RWPE2 (cell line): ENCODE measurements at regions not wholly inside any gene's neighbourhood (a gene's known extent, or its start where the extent isn't known, plus 50 kb on each side); places are given as distances from the start of the nearest gene placed in this dataset.

Experiments
- ATAC-seq: fragments of 200-7000 bp; cut with Tn5 transposase; 3 replicates; pipeline ENCODE4 v1.9.1; 2021; ENCODE audit warnings: low read depth
- DNase-seq: peaks from one replicate; pipeline ENCODE4 v3.0.0-alpha.2; 2020; ENCODE audit warnings: low spot score
- H3K27ac ChIP-seq: fragments of 450-650 bp; 2 replicates; pipeline ENCODE4 v1.5.1; 2017; ENCODE audit warnings: mild to moderate bottlenecking; ENCODE audit not compliant: poor library complexity, severe bottlenecking
- H3K27me3 ChIP-seq: fragments of 250-450 bp; sonication (Bioruptor Pico); 2 replicates; pipeline ENCODE4 v1.5.1; 2021; ENCODE audit warnings: mild to moderate bottlenecking, moderate library complexity; ENCODE audit not compliant: insufficient read depth, poor library complexity, severe bottlenecking
- H3K36me3 ChIP-seq: fragments of 250-450 bp; sonication (Bioruptor Pico); 2 replicates; pipeline ENCODE4 v1.5.1; 2020; ENCODE audit warnings: low read depth, mild to moderate bottlenecking, moderate library complexity
- H3K4me1 ChIP-seq: fragments of 250-450 bp; sonication (Bioruptor Pico); 2 replicates; pipeline ENCODE4 v1.5.1; 2021; ENCODE audit warnings: mild to moderate bottlenecking, moderate library complexity; ENCODE audit not compliant: insufficient read depth, poor library complexity, severe bottlenecking
- H3K4me3 ChIP-seq: fragments of 250-450 bp; sonication (Bioruptor Pico); 2 replicates; pipeline ENCODE4 v1.5.1; 2021; ENCODE audit warnings: mild to moderate bottlenecking, moderate library complexity; ENCODE audit not compliant: severe bottlenecking
- H3K9me3 ChIP-seq: fragments of 250-450 bp; sonication (Bioruptor Pico); 2 replicates; pipeline ENCODE4 v1.5.1; 2021; ENCODE audit warnings: mild to moderate bottlenecking, moderate library complexity; ENCODE audit not compliant: severe bottlenecking
- CTCF ChIP-seq: fragments of 450-650 bp; IDR thresholded peaks from one replicate; pipeline ENCODE4 v1.5.1; 2017; ENCODE audit warnings: mild to moderate bottlenecking, moderate library complexity; ENCODE audit not compliant: poor library complexity, severe bottlenecking

- TF ChIP-seq CTCF = no peak
- Histone ChIP-seq H3K36me3 (no peaks in the 10 kb centered on the region), H3K27me3 (no peaks in the 10 kb centered on the region)
Measured at GRCh38 chr6:60695232-60695631, 1590.8 kb downstream of the KHDRBS2 start.

GRCh38 chr6:60687085-60687484, 1598.9 kb downstream of the KHDRBS2 start:
- no peaks in the 10 kb centered on the region for H3K36me3 ChIP-seq
- no peak overlapping the region for H3K27ac ChIP-seq
- no peak for DNase-seq
- no peak overlapping the region for H3K4me3 ChIP-seq
- ATAC-seq = no peak
- no peaks in the 10 kb centered on the region for H3K9me3 ChIP-seq
- no peak for TF ChIP-seq CTCF
- no peaks in the 10 kb centered on the region for H3K27me3 ChIP-seq
- H3K4me1 ChIP-seq = no peaks in the 10 kb centered on the region

More at GRCh38 chr6:60695232-60695631, 1590.8 kb downstream of the KHDRBS2 start:
- DNase-seq (no peak), ATAC-seq (no peak)
- H3K9me3 ChIP-seq = no peaks in the 10 kb centered on the region
- H3K27ac ChIP-seq = no peak overlapping the region
- H3K4me3 ChIP-seq = no peak overlapping the region
- no peaks in the 10 kb centered on the region for H3K4me1 ChIP-seq

GRCh38 chr6:60681806-60682205, 1604.2 kb downstream of the KHDRBS2 start:
- DNase-seq (no peak), ATAC-seq (no peak)
- Histone ChIP-seq H3K4me1 (no peaks in the 10 kb centered on the region), H3K4me3 (no peak overlapping the region), H3K27ac (no peak overlapping the region), H3K9me3 (no peaks in the 10 kb centered on the region), H3K36me3 (no peaks in the 10 kb centered on the region), H3K27me3 (no peaks in the 10 kb centered on the region)
- no peak for TF ChIP-seq CTCF

- no peak overlapping the region for H3K4me3 ChIP-seq
- H3K4me1 ChIP-seq = no peaks in the 10 kb centered on the region
- ATAC-seq (no peak), DNase-seq (no peak)
- H3K27ac ChIP-seq = no peak overlapping the region
- H3K36me3 ChIP-seq = no peaks in the 10 kb centered on the region
- H3K27me3 ChIP-seq = no peaks in the 10 kb centered on the region
- H3K9me3 ChIP-seq = no peaks in the 10 kb centered on the region
- no peak for TF ChIP-seq CTCF
Measured at GRCh38 chr6:60679175-60679574, 1606.8 kb downstream of the KHDRBS2 start.

GRCh38 chr6:60671369-60671768, 1614.7 kb downstream of the KHDRBS2 start:
- DNase-seq = no peak
- Histone ChIP-seq H3K36me3 (no peaks in the 10 kb centered on the region), H3K9me3 (no peaks in the 10 kb centered on the region), H3K27ac (no peak overlapping the region), H3K4me3 (no peak overlapping the region), H3K27me3 (no peaks in the 10 kb centered on the region), H3K4me1 (no peaks in the 10 kb centered on the region)
- ATAC-seq = no peak
- no peak for TF ChIP-seq CTCF
